DND-41 (cell line): ENCODE measurements at regions not wholly inside any gene's neighbourhood (a gene's known extent, or its start where the extent isn't known, plus 50 kb on each side); places are given as distances from the start of the nearest gene placed in this dataset.

Experiments used
- ATAC-seq: fragments of 200-7000 bp; cut with Tn5 transposase; 3 replicates; pipeline ENCODE4 v1.9.1; 2021; ENCODE audit warnings: low read depth; ENCODE audit not compliant: insufficient read depth
- DNase-seq: peaks from one replicate; pipeline ENCODE4 v3.0.0-alpha.2; 2020
- H2AFZ ChIP-seq: 2 replicates; pipeline ENCODE4 v1.6.0; 2012; ENCODE audit warnings: low read depth, low read length
- H3K27ac ChIP-seq: 2 replicates; pipeline ENCODE4 v1.5.1; 2012; ENCODE audit warnings: low read length, inconsistent platforms
- H3K27me3 ChIP-seq: fragments of 200-600 bp; sonication (generic); 2 replicates; pipeline ENCODE4 v1.6.0; 2012; ENCODE audit warnings: low read length, mild to moderate bottlenecking, inconsistent platforms; ENCODE audit not compliant: insufficient read depth, poor library complexity
- H3K36me3 ChIP-seq: 2 replicates; pipeline ENCODE4 v1.5.1; 2012; ENCODE audit warnings: low read length, inconsistent platforms; ENCODE audit not compliant: insufficient read depth
- H3K4me1 ChIP-seq: 2 replicates; pipeline ENCODE4 v1.5.1; 2012; ENCODE audit warnings: mild to moderate bottlenecking, low read length; ENCODE audit not compliant: insufficient read depth
- H3K4me2 ChIP-seq: 2 replicates; pipeline ENCODE4 v1.6.0; 2012; ENCODE audit warnings: mild to moderate bottlenecking, moderate library complexity, low read length, inconsistent platforms; ENCODE audit not compliant: insufficient read depth
- H3K4me3 ChIP-seq, 2 experiments: fragments of 200-600 bp in 1 of 2; shearing (Covaris generic) in 1 of 2; 2 replicates each; pipeline ENCODE4 v1.5.1; 2012 to 2016; ENCODE audit warnings: inconsistent platforms in 2 of 2, low read length in 2 of 2, mild to moderate bottlenecking in 2 of 2, low read depth in 1 of 2, moderate library complexity in 1 of 2
- H3K79me2 ChIP-seq: 2 replicates; pipeline ENCODE4 v1.6.0; 2012; ENCODE audit warnings: low read length, inconsistent platforms; ENCODE audit not compliant: insufficient read depth
- H3K9ac ChIP-seq: 2 replicates; pipeline ENCODE4 v1.6.0; 2012; ENCODE audit warnings: low read depth, mild to moderate bottlenecking, inconsistent platforms, low read length, moderate library complexity
- H3K9me3 ChIP-seq: 2 replicates; pipeline ENCODE4 v1.5.1; 2012; ENCODE audit warnings: low read length, moderate library complexity, mild to moderate bottlenecking, inconsistent platforms; ENCODE audit not compliant: insufficient read depth, severe bottlenecking
- H4K20me1 ChIP-seq: 2 replicates; pipeline ENCODE4 v1.6.0; 2012; ENCODE audit warnings: low read length; ENCODE audit not compliant: insufficient read depth
- CTCF ChIP-seq: IDR thresholded peaks from 2 replicates; pipeline ENCODE4 v1.5.1; 2012; ENCODE audit warnings: borderline replicate concordance, low read length, moderate library complexity, mild to moderate bottlenecking; ENCODE audit not compliant: poor library complexity, severe bottlenecking; ENCODE audit errors: extremely low read depth
- EZH2 ChIP-seq: IDR thresholded peaks from 3 replicates; pipeline ENCODE4 v1.6.1; 2012; ENCODE audit warnings: borderline replicate concordance, low read depth, mild to moderate bottlenecking, moderate library complexity, low read length, inconsistent platforms; ENCODE audit not compliant: severe bottlenecking

DNA sequence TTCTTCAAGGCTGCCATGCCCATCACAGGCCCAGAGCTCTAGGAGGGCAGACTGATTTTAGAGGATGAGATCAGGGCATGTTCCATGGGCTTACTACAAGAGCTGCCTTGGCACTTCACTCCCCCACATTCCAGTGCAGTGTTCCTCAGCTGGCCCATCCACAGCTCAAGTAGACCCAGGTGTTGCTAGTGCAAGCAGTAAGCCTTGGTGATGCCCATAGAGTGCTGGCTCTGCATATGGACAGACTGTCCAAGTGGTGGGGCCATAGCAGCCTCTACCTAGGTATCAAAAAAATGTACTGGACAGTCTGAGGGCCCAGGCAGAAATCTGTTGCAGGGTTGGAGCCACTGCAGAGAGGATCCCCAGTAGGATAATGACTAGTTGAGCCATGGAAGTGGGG is 366.6 kb downstream of the FGF10 start:
- ATAC-seq, result no peak
- Histone ChIP-seq H3K4me1 (no peaks in the 10 kb centered on the region), H4K20me1 (no peaks in the 10 kb centered on the region), H3K36me3 (no peaks in the 10 kb centered on the region), H3K9ac (no peak overlapping the region), H3K4me2 (no peak overlapping the region), H3K27me3 (no peaks in the 10 kb centered on the region), H2AFZ (no peak overlapping the region), H3K9me3 (no peaks in the 10 kb centered on the region), H3K4me3 (no peak overlapping the region), H3K27ac (no peak overlapping the region), H3K79me2 (no peaks in the 10 kb centered on the region)
- no peak for TF ChIP-seq EZH2
- TF ChIP-seq CTCF, result no peak
- DNase-seq, result no peak

DNA sequence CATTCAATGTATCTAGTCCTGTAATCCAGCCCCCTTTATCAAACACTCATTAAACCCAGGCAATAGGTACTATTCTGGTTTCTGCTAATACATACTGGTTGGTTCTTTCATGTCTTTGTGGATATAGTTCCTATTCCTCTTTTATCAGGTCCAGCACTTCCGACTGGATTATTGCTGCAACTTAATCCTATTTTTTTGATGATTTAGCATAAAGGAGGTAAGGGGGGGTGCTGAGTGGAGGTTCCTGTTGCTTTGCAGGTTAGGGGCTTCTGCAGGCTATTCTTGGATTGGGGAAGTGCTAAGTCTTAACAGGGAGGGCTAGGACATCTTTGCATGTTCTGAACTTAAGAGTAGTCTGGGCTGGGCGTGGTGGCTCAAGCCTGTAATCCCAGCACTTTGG is 377.7 kb downstream of the FGF10 start:
- no peak for TF ChIP-seq EZH2
- ATAC-seq, result no peak
- H3K79me2 ChIP-seq, result no peaks in the 10 kb centered on the region
- no peak overlapping the region for H3K4me3 ChIP-seq
- no peak overlapping the region for H3K4me2 ChIP-seq
- no peaks in the 10 kb centered on the region for H3K27me3 ChIP-seq
- H3K9me3 ChIP-seq, result peaks cover under 1% of the 10 kb centered on the region
- no peak for DNase-seq
- no peaks in the 10 kb centered on the region for H4K20me1 ChIP-seq
- no peaks in the 10 kb centered on the region for H3K4me1 ChIP-seq
- H2AFZ ChIP-seq, result no peak overlapping the region
- H3K36me3 ChIP-seq, result no peaks in the 10 kb centered on the region
- no peak overlapping the region for H3K27ac ChIP-seq
- no peak overlapping the region for H3K9ac ChIP-seq

GRCh38 chr5:44002381-44002901 is 386.8 kb downstream of the FGF10 start:
- Histone ChIP-seq H3K4me3 (no peak overlapping the region), H3K36me3 (no peaks in the 10 kb centered on the region), H3K9ac (no peak overlapping the region), H3K27ac (no peak overlapping the region), H3K4me1 (no peaks in the 10 kb centered on the region), H3K4me2 (no peak overlapping the region), H3K79me2 (no peaks in the 10 kb centered on the region), H3K9me3 (peaks cover 3% of the 10 kb centered on the region), H2AFZ (no peak overlapping the region), H3K27me3 (no peaks in the 10 kb centered on the region), H4K20me1 (no peaks in the 10 kb centered on the region)
- TF ChIP-seq CTCF, result no peak
- TF ChIP-seq EZH2, result no peak
- ATAC-seq, result no peak
- no peak for DNase-seq

- no peak for TF ChIP-seq CTCF
- TF ChIP-seq EZH2, result no peak
- ATAC-seq, result no peak
These were observed 387.4 kb downstream of the FGF10 start for GRCh38 chr5:44001675-44002380.

More at GRCh38 chr5:44001675-44002380, 387.4 kb downstream of the FGF10 start:
- Histone ChIP-seq H2AFZ (no peak overlapping the region), H3K27ac (no peak overlapping the region), H3K9ac (no peak overlapping the region), H3K79me2 (no peaks in the 10 kb centered on the region), H3K27me3 (no peaks in the 10 kb centered on the region), H4K20me1 (no peaks in the 10 kb centered on the region), H3K4me3 (no peak overlapping the region), H3K4me2 (no peak overlapping the region), H3K9me3 (peaks cover 3% of the 10 kb centered on the region), H3K36me3 (no peaks in the 10 kb centered on the region), H3K4me1 (no peaks in the 10 kb centered on the region)
- DNase-seq, result no peak
